Fibroblast of villous mesenchyme (primary cell): ENCODE measurements at regions not wholly inside any gene's neighbourhood (a gene's known extent, or its start where the extent isn't known, plus 50 kb on each side); places are given as distances from the start of the nearest gene placed in this dataset.

Experiments
- DNase-seq: peaks from one replicate; pipeline ENCODE4 v3.0.0-alpha.2; 2010; ENCODE audit warnings: low read depth
- H3K4me3 ChIP-seq: 2 replicates; pipeline ENCODE4 v1.5.1; 2011; ENCODE audit warnings: low read depth, mild to moderate bottlenecking, low read length
- TF ChIP-seq, protein P1 (sequence below): IDR thresholded peaks from 2 replicates; pipeline ENCODE4 v1.5.1; 2012; ENCODE audit warnings: low read depth, mild to moderate bottlenecking, low read length; ENCODE audit not compliant: insufficient read depth

- no peak overlapping the region for H3K4me3 ChIP-seq
- TF ChIP-seq, protein P1, sequence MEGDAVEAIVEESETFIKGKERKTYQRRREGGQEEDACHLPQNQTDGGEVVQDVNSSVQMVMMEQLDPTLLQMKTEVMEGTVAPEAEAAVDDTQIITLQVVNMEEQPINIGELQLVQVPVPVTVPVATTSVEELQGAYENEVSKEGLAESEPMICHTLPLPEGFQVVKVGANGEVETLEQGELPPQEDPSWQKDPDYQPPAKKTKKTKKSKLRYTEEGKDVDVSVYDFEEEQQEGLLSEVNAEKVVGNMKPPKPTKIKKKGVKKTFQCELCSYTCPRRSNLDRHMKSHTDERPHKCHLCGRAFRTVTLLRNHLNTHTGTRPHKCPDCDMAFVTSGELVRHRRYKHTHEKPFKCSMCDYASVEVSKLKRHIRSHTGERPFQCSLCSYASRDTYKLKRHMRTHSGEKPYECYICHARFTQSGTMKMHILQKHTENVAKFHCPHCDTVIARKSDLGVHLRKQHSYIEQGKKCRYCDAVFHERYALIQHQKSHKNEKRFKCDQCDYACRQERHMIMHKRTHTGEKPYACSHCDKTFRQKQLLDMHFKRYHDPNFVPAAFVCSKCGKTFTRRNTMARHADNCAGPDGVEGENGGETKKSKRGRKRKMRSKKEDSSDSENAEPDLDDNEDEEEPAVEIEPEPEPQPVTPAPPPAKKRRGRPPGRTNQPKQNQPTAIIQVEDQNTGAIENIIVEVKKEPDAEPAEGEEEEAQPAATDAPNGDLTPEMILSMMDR = no peak
- DNase-seq = no peak
Measured at GRCh38 chr3:184641430-184641829, 70.4 kb downstream of the MAGEF1 start.

DNA sequence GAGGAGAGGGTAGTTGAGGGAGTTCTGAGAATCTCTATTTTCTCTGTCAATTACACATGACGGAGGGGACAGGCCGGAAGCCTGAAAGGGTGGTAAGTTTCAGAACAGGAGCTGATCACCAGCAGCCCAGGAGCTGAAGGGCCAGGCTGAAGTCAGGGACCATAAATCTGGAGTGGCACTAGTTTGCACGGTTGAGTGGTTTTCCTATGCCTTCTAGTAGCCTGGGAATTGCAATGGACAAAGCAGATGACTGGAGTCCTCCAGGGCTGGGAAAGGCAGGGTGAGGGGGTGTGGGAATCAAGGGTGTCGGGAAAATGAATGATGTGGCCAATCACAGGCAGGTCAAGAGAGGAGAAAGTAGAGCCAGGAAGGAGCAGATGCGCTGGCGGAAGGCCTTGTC is 72.5 kb downstream of the MAGEF1 start:
- H3K4me3 ChIP-seq = no peak overlapping the region
- no peak for DNase-seq
- TF ChIP-seq, protein P1 = no peak

- TF ChIP-seq, protein P1 = no peak
- DNase-seq = no peak
- no peak overlapping the region for H3K4me3 ChIP-seq
Measured at GRCh38 chr3:184637705-184638104, 74.2 kb downstream of the MAGEF1 start.

GRCh38 chr3:184636741-184637316 is 75.0 kb downstream of the MAGEF1 start:
- TF ChIP-seq, protein P1 = no peak
- peak; percentile 83 for DNase-seq
- no peak overlapping the region for H3K4me3 ChIP-seq

DNA sequence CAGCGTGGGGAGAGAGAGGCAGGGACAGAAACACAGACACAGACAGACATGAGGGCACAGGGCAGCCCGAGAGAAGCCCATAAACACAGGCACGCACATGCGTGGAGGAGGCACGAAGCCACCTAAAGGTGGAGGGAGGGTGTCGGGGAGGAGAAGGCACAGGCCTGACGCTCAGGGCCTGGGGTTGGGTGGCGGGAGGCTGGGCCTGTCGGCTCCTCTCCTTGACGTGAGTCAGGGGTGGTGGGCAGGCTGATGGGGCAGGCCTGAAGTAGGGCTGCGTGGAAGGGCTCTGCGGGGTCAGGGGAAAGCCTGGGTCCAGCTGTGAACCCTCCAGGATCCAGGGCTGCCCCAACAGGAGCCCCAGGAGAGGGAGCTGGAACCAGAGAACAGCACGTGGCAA is 74.2 kb downstream of the EPHB3 start:
- no peak for DNase-seq
- H3K4me3 ChIP-seq = no peak overlapping the region
- TF ChIP-seq, protein P1 = no peak

DNA sequence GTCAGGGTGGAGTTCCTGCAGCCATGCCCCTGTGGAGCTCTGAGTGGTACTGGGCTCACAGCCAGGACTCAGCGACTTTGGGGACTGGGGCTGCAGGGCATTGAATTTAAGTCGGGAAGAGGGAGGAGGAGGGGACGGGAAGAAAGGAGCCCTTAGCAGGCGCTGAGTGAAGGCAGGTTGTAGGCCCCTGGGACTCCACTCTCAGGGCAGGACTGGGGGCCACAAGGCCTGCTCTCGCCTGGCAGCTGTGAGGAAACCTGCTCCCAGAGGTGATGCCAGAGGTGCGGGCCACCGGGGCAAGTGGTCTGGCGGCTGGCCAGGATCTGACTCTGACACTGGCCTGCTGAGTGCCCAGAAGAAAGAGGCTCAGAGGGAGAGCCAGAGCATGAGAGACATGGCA is 73.5 kb downstream of the EPHB3 start:
- TF ChIP-seq, protein P1 = no peak
- no peak for DNase-seq
- no peak overlapping the region for H3K4me3 ChIP-seq

DNA sequence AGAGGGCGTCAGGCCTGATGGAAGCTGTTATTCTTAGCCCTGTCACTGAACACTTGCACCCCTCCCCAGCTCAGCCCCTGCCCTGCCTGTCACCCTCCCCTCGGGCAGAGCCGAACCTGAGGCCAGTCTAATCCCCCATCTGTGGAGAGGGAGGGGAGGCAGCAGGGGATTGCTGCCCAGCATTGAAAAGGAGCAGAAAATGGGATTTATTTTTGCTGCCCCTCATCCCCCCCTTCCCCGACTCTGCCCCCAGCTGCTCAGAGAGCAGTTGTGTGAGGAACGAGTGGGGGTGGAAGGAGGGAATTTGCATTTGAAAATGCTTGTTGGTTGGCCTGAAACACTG is 71.6 kb downstream of the EPHB3 start:
- TF ChIP-seq, protein P1 = no peak
- DNase-seq = no peak
- H3K4me3 ChIP-seq = no peak overlapping the region
